HFFc6 (cell line): ENCODE measurements at regions not wholly inside any gene's neighbourhood (a gene's known extent, or its start where the extent isn't known, plus 50 kb on each side); places are given as distances from the start of the nearest gene placed in this dataset.

ENCODE experiments used
- DNase-seq: peaks from one replicate; pipeline ENCODE4 v3.0.0-alpha.2; 2018
- H3K27ac Mint-ChIP-seq: 2 replicates; pipeline ENCODE4 v1.8.0; 2020; ENCODE audit warnings: mild to moderate bottlenecking, mixed read lengths
- H3K27me3 Mint-ChIP-seq: 2 replicates; pipeline ENCODE4 v1.8.0; 2021; ENCODE audit warnings: mild to moderate bottlenecking, moderate library complexity, mixed read lengths; ENCODE audit not compliant: insufficient read depth
- H3K36me3 Mint-ChIP-seq: 2 replicates; pipeline ENCODE4 v1.8.0; 2021; ENCODE audit warnings: low read depth, mixed read lengths
- H3K4me1 Mint-ChIP-seq: 2 replicates; pipeline ENCODE4 v1.8.0; 2020; ENCODE audit warnings: low read depth, mixed read lengths
- H3K4me3 Mint-ChIP-seq: 2 replicates; pipeline ENCODE4 v1.8.0; 2020; ENCODE audit warnings: mild to moderate bottlenecking, moderate library complexity, mixed read lengths
- H3K9me3 Mint-ChIP-seq: 2 replicates; pipeline ENCODE4 v1.8.0; 2020; ENCODE audit warnings: mild to moderate bottlenecking, mixed read lengths
- CTCF ChIP-seq: fragments of 200-600 bp; sonication (generic); IDR thresholded peaks from 2 replicates; pipeline ENCODE4 v1.5.0; 2021; ENCODE audit warnings: antibody characterized with exemption, mild to moderate bottlenecking

DNA sequence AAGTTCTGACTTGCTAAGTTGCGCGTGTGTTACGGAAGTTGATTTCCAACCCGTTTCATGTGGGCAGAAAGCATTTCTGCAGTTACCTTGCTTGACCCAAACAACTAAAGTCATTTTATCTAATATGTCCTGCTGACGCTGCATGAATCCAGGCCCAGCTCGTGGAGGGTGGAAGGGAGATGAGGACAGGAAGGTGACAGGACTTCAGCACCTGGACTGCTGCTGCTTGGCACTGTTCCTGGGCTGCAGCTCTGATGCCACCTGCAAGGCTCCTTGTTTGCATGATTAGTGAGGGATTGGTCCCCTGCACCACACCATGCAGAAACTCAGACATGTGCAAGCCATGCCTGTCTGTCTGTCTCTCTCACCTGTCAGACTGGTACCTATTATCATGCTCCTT is 198.4 kb downstream of the PRDM2 start:
- H3K4me1 Mint-ChIP-seq = no peaks in the 10 kb centered on the region
- H3K4me3 Mint-ChIP-seq = no peak overlapping the region
- no peak for TF ChIP-seq CTCF
- H3K9me3 Mint-ChIP-seq = peaks cover 24% of the 10 kb centered on the region; the same call in 1 of the 2 replicates
- H3K27me3 Mint-ChIP-seq = no peaks in the 10 kb centered on the region
- DNase-seq = no peak
- no peaks in the 10 kb centered on the region for H3K36me3 Mint-ChIP-seq
- no peak overlapping the region for H3K27ac Mint-ChIP-seq

- DNase-seq = no peak
- Mint-ChIP-seq H3K36me3 (no peaks in the 10 kb centered on the region), H3K27me3 (no peaks in the 10 kb centered on the region), H3K27ac (no peak overlapping the region), H3K9me3 (peaks cover 23% of the 10 kb centered on the region; the same call in 1 of the 2 replicates), H3K4me3 (no peak overlapping the region), H3K4me1 (no peaks in the 10 kb centered on the region)
- TF ChIP-seq CTCF = no peak
Observed at GRCh38 chr1:13899856-13900255, 199.9 kb downstream of the PRDM2 start.

GRCh38 chr1:13900583-13900982 is 200.6 kb downstream of the PRDM2 start:
- no peak for DNase-seq
- H3K27ac Mint-ChIP-seq = no peak overlapping the region
- H3K27me3 Mint-ChIP-seq = no peaks in the 10 kb centered on the region

DNA sequence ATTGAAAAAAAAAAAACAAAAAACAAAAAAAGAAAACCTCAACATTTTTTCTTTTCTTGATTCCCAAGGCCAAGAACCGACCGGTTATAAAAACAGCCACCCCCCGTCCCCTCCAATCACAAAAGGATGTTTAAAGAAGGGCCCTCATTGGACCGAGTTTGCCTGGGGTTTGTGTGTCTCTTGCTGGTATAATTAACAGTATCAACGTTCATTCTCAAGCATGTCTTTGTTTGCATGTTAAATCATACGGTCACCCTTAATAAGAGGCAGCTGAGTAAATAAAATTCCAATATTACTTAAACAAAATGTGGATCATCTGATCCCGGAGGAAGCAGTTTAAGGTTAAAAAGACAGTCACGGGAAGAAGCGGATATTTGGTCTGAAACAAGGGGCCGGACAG is 201.1 kb downstream of the PRDM2 start:
- no peaks in the 10 kb centered on the region for H3K36me3 Mint-ChIP-seq
- H3K4me1 Mint-ChIP-seq = no peaks in the 10 kb centered on the region
- no peak overlapping the region for H3K4me3 Mint-ChIP-seq
- H3K27me3 Mint-ChIP-seq = no peaks in the 10 kb centered on the region
- peaks cover 21% of the 10 kb centered on the region for H3K9me3 Mint-ChIP-seq
- no peak for DNase-seq
- no peak overlapping the region for H3K27ac Mint-ChIP-seq
- TF ChIP-seq CTCF = no peak

More at GRCh38 chr1:13900583-13900982, 200.6 kb downstream of the PRDM2 start:
- Mint-ChIP-seq H3K9me3 (peaks cover 17% of the 10 kb centered on the region), H3K4me1 (no peaks in the 10 kb centered on the region), H3K36me3 (no peaks in the 10 kb centered on the region), H3K4me3 (no peak overlapping the region)
- no peak for TF ChIP-seq CTCF

DNA sequence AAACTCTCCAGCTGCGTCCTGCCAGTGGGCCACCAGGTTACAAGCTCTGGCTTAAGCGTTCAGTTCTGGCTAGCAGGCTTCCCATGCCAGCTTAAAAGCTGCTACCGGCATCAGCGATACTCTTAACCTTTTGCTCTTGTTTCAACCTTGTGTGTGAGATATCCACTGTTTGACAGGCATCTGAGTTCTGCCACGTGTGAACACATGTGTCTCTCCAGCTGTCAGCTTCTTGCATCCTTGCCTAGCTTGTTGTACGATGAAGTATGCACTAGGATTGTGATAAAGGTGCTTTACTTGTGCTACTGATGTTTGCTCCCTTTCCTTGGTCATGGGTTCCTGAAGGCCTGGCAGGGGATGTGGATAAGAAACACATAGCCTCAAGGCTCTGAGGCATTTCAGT is 201.6 kb downstream of the PRDM2 start:
- Mint-ChIP-seq H3K4me3 (no peak overlapping the region), H3K36me3 (no peaks in the 10 kb centered on the region), H3K4me1 (no peaks in the 10 kb centered on the region), H3K27ac (no peak overlapping the region), H3K9me3 (peaks cover 25% of the 10 kb centered on the region), H3K27me3 (no peaks in the 10 kb centered on the region)
- TF ChIP-seq CTCF = no peak
- no peak for DNase-seq

- H3K27me3 Mint-ChIP-seq = no peaks in the 10 kb centered on the region
- no peaks in the 10 kb centered on the region for H3K4me1 Mint-ChIP-seq
- H3K9me3 Mint-ChIP-seq = peaks cover 64% of the 10 kb centered on the region
- no peak overlapping the region for H3K4me3 Mint-ChIP-seq
- no peak for DNase-seq
- no peak overlapping the region for H3K27ac Mint-ChIP-seq
- TF ChIP-seq CTCF = no peak
- H3K36me3 Mint-ChIP-seq = no peaks in the 10 kb centered on the region
Observed at GRCh38 chr1:13908128-13908527, 208.1 kb downstream of the PRDM2 start.
